ENCODE measurements at regions not wholly inside any gene's neighbourhood (a gene's known extent, or its start where the extent isn't known, plus 50 kb on each side); places are given as distances from the start of the nearest gene placed in this dataset.

- no peak overlapping the region for H3K4me2 ChIP-seq (ENCODE audit: insufficient read depth, low read length)
- DNase-seq: no peak
- H3K9ac ChIP-seq (ENCODE audit: low read depth, low read length): no peak overlapping the region
- H3K79me2 ChIP-seq (ENCODE audit: insufficient read depth, low read length): no peaks in the 10 kb centered on the region
- H3K27ac ChIP-seq (ENCODE audit: low read length): no peak overlapping the region
- H3K36me3 ChIP-seq (ENCODE audit: insufficient read depth, low read length): no peaks in the 10 kb centered on the region
- no peaks in the 10 kb centered on the region for H3K4me1 ChIP-seq (ENCODE audit: insufficient read depth, low read length)
- no peak overlapping the region for H2AFZ ChIP-seq (ENCODE audit: low read depth, low read length)
- no peaks in the 10 kb centered on the region for H4K20me1 ChIP-seq (ENCODE audit: insufficient read depth, low read length)
- ATAC-seq (ENCODE audit: insufficient read depth, low read depth): no peak
- H3K9me3 ChIP-seq (ENCODE audit: insufficient read depth, low read length, severe bottlenecking): no peaks in the 10 kb centered on the region
- H3K27me3 ChIP-seq (ENCODE audit: insufficient read depth, low read length, poor library complexity): no peaks in the 10 kb centered on the region
- TF ChIP-seq EZH2 (IDR thresholded peaks at IDR 0.05; ENCODE audit: borderline replicate concordance, low read depth, low read length, severe bottlenecking) (no peak), CTCF (IDR thresholded peaks at IDR 0.05; ENCODE audit: borderline replicate concordance, extremely low read depth, low read length, poor library complexity, severe bottlenecking) (no peak)
- no peak overlapping the region for H3K4me3 ChIP-seq (ENCODE audit: low read depth in 1 of 2, low read length in 2 of 2)
Measured at GRCh38 chr14:42633504-42634095, 1026.9 kb downstream of the LRFN5 start.

- no peak for DNase-seq
- H3K4me3 ChIP-seq (ENCODE audit: low read depth in 1 of 2, low read length in 2 of 2): no peak overlapping the region
- no peaks in the 10 kb centered on the region for H3K79me2 ChIP-seq (ENCODE audit: insufficient read depth, low read length)
- no peak overlapping the region for H3K4me2 ChIP-seq (ENCODE audit: insufficient read depth, low read length)
- H3K27me3 ChIP-seq (ENCODE audit: insufficient read depth, low read length, poor library complexity): no peaks in the 10 kb centered on the region
- H3K4me1 ChIP-seq (ENCODE audit: insufficient read depth, low read length): no peaks in the 10 kb centered on the region
- no peak for ATAC-seq (ENCODE audit: insufficient read depth, low read depth)
- TF ChIP-seq CTCF (IDR thresholded peaks at IDR 0.05; ENCODE audit: borderline replicate concordance, extremely low read depth, low read length, poor library complexity, severe bottlenecking): no peak
- no peak for TF ChIP-seq EZH2 (IDR thresholded peaks at IDR 0.05; ENCODE audit: borderline replicate concordance, low read depth, low read length, severe bottlenecking)
- no peaks in the 10 kb centered on the region for H3K36me3 ChIP-seq (ENCODE audit: insufficient read depth, low read length)
- H3K9ac ChIP-seq (ENCODE audit: low read depth, low read length): no peak overlapping the region
- H3K9me3 ChIP-seq (ENCODE audit: insufficient read depth, low read length, severe bottlenecking): no peaks in the 10 kb centered on the region
- no peak overlapping the region for H2AFZ ChIP-seq (ENCODE audit: low read depth, low read length)
- H3K27ac ChIP-seq (ENCODE audit: low read length): no peak overlapping the region
- H4K20me1 ChIP-seq (ENCODE audit: insufficient read depth, low read length): no peaks in the 10 kb centered on the region
Measured at GRCh38 chr14:42629553-42629952, 1022.9 kb downstream of the LRFN5 start.

GRCh38 chr14:42628602-42629001, 1021.9 kb downstream of the LRFN5 start:
- DNase-seq: no peak
- Histone ChIP-seq H3K4me2 (ENCODE audit: insufficient read depth, low read length) (no peak overlapping the region), H3K4me3 (ENCODE audit: low read depth in 1 of 2, low read length in 2 of 2) (no peak overlapping the region), H3K9me3 (ENCODE audit: insufficient read depth, low read length, severe bottlenecking) (no peaks in the 10 kb centered on the region), H3K4me1 (ENCODE audit: insufficient read depth, low read length) (no peaks in the 10 kb centered on the region), H3K79me2 (ENCODE audit: insufficient read depth, low read length) (no peaks in the 10 kb centered on the region), H2AFZ (ENCODE audit: low read depth, low read length) (no peak overlapping the region), H4K20me1 (ENCODE audit: insufficient read depth, low read length) (no peaks in the 10 kb centered on the region), H3K36me3 (ENCODE audit: insufficient read depth, low read length) (no peaks in the 10 kb centered on the region), H3K27ac (ENCODE audit: low read length) (no peak overlapping the region), H3K9ac (ENCODE audit: low read depth, low read length) (no peak overlapping the region), H3K27me3 (ENCODE audit: insufficient read depth, low read length, poor library complexity) (no peaks in the 10 kb centered on the region)
- TF ChIP-seq EZH2 (IDR thresholded peaks at IDR 0.05; ENCODE audit: borderline replicate concordance, low read depth, low read length, severe bottlenecking): no peak
- TF ChIP-seq CTCF (IDR thresholded peaks at IDR 0.05; ENCODE audit: borderline replicate concordance, extremely low read depth, low read length, poor library complexity, severe bottlenecking): no peak
- no peak for ATAC-seq (ENCODE audit: insufficient read depth, low read depth)

GRCh38 chr14:42626986-42627385, 1020.3 kb downstream of the LRFN5 start:
- no peak overlapping the region for H3K9ac ChIP-seq (ENCODE audit: low read depth, low read length)
- no peaks in the 10 kb centered on the region for H3K27me3 ChIP-seq (ENCODE audit: insufficient read depth, low read length, poor library complexity)
- H4K20me1 ChIP-seq (ENCODE audit: insufficient read depth, low read length): no peaks in the 10 kb centered on the region
- H3K79me2 ChIP-seq (ENCODE audit: insufficient read depth, low read length): no peaks in the 10 kb centered on the region
- no peak overlapping the region for H3K4me3 ChIP-seq (ENCODE audit: low read depth in 1 of 2, low read length in 2 of 2)
- no peaks in the 10 kb centered on the region for H3K36me3 ChIP-seq (ENCODE audit: insufficient read depth, low read length)
- H2AFZ ChIP-seq (ENCODE audit: low read depth, low read length): no peak overlapping the region
- no peaks in the 10 kb centered on the region for H3K9me3 ChIP-seq (ENCODE audit: insufficient read depth, low read length, severe bottlenecking)
- no peak for TF ChIP-seq EZH2 (IDR thresholded peaks at IDR 0.05; ENCODE audit: borderline replicate concordance, low read depth, low read length, severe bottlenecking)
- TF ChIP-seq CTCF (IDR thresholded peaks at IDR 0.05; ENCODE audit: borderline replicate concordance, extremely low read depth, low read length, poor library complexity, severe bottlenecking): no peak
- no peak for DNase-seq
- no peak overlapping the region for H3K4me2 ChIP-seq (ENCODE audit: insufficient read depth, low read length)
- no peaks in the 10 kb centered on the region for H3K4me1 ChIP-seq (ENCODE audit: insufficient read depth, low read length)
- H3K27ac ChIP-seq (ENCODE audit: low read length): no peak overlapping the region
- ATAC-seq (ENCODE audit: insufficient read depth, low read depth): no peak

All from DND-41 (cell line).